ENCODE measurements at regions not wholly inside any gene's neighbourhood (a gene's known extent, or its start where the extent isn't known, plus 50 kb on each side); places are given as distances from the start of the nearest gene placed in this dataset.
A peak's percentile ranks its signal among the peaks of the same experiment; 100 is the strongest.

DNA sequence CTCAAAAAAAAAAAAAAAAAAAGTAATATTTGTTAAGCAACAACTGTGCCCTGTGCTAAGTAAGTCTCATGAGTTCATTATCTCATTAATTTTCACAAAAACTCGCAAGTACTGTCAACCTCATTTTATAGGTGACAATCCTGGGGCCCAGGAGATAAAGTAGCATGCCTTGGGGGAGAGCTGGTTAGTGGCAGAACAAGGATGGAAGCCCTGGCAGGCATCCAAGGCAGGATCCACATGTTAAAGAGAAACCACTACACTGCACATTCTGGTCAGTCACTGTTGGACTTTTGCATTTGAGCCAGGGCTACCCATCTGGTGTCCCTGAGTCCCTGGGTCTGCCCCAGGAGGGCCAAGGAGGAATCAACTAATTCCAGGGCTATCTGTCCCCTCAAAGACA lies 54.6 kb downstream of the ZFP36L2 start:
- no peaks in the 10 kb centered on the region for H3K9me3 Mint-ChIP-seq
- no peaks in the 10 kb centered on the region for H3K36me3 Mint-ChIP-seq (ENCODE audit: low read depth)
- H3K4me3 Mint-ChIP-seq = peak overlapping the region; percentile 45
- no peak for DNase-seq (ENCODE audit: low spot score)
- peaks cover 68% of the 10 kb centered on the region for H3K4me1 Mint-ChIP-seq (ENCODE audit: low read depth)
- intact Hi-C loops (cut with micrococcal nuclease) = no loop called here
- H3K27me3 Mint-ChIP-seq (ENCODE audit: insufficient read depth) = no peaks in the 10 kb centered on the region
- peak overlapping the region; percentile 65 for H3K27ac Mint-ChIP-seq

DNA sequence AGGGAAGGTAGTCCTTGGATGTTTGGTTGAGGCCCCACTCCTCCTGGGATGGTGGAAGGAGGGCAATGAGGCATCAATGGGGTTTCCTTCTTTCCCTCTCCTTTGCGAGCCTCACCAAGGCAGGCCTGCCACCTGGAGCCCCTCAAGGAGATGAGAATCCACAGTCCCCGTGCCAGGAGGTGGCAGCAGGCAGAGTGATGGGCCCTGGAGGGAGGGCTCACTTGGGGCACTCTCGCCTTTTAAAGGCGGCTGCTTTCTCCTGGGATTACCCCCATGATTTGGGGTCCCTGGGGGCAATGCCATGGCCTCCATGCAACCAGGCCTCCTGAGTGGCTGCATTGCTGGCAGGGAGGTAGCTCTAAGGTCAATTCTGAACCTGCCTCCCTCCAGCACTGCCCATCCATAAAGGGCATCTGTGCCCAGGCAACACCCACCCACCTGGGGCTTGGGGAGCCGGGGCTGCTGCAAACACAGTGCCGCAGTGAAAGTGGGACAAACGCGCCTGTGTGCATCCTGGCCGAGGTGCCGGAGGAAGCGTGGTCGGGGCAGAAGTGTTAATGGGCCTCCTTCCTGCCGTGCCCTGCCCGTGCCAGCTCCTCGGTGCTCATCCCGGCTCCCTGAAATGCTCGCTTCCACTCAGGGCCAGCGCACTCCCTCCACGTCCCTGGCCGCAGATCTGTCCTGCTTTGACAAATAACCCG lies 55.9 kb downstream of the ZFP36L2 start:
- Mint-ChIP-seq H3K27ac (peak overlapping the region; percentile 40), H3K36me3 (ENCODE audit: low read depth) (no peaks in the 10 kb centered on the region), H3K27me3 (ENCODE audit: insufficient read depth) (no peaks in the 10 kb centered on the region), H3K4me3 (peak overlapping the region; percentile 51), H3K9me3 (no peaks in the 10 kb centered on the region), H3K4me1 (ENCODE audit: low read depth) (peaks cover 60% of the 10 kb centered on the region)
- DNase-seq (ENCODE audit: low spot score) = no peak
- intact Hi-C loops (cut with micrococcal nuclease) = no loop called here

DNA sequence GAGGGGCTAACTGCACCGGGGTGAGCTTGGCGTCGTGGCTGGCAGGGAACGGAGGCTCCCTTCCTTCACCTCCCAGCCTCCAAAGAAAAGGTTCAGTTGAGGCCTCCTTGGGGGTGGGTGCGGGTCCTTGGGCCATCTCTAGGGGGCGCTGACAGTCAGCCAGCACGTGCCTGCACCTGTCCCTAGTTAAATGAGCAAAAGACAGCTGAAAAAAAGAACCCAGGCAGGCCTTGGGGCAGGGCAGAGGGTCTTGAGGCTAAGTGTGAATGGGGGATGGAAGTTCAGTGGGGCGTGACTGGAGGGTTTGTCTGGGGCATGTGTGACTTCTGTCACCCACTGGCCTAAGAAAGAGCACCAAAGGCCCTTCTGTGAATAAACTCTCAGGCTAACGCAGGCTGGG lies 56.4 kb downstream of the ZFP36L2 start:
- Mint-ChIP-seq H3K9me3 (no peaks in the 10 kb centered on the region), H3K27me3 (ENCODE audit: insufficient read depth) (no peaks in the 10 kb centered on the region), H3K4me1 (ENCODE audit: low read depth) (peaks cover 58% of the 10 kb centered on the region), H3K36me3 (ENCODE audit: low read depth) (no peaks in the 10 kb centered on the region), H3K4me3 (peak overlapping the region; percentile 0), H3K27ac (peak overlapping the region; percentile 40)
- DNase-seq (ENCODE audit: low spot score) = peak; percentile 52
- intact Hi-C loops (cut with micrococcal nuclease) = no loop called here

DNA sequence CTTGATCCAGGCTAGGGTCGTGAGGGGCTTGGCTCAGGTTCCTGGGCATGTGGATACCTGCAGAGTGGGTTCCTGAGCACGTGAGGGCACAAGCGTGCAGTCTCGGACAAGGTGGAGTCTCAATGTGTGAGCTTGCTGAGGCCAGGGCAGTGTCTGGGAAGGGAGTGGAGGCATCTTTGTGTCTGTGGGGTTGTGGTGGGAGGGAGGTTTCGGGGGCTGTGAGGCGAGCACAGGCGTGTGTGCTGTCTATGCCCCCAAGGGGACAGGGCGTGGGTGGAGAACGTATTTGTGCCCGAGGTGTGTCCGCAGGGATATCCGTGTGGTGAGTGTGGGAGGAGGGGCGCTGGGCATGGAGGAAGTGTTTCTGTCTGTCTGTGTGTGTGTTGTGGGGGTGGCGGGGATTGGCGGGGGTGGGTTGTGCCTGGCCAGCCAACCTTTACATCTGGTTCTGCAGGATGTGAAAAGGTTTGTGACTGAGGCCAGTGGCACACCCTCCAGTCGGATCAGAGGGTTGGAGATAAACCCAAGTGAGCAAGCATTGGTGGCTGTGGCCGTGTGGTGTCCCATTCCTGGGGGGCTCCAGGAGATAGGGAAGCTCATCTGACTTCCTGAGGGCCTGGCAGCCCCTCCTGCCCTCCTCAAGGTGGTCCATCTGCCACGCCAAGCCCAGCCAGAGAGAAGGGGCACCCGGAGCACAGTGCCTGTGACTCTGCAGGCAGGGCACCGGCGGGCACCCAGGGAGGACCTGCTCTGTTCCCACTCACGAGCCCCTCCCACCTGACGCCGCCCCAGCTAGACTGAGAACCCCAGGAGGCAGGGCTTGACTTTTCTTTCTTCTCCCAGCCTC lies 57.1 kb downstream of the ZFP36L2 start:
- Mint-ChIP-seq H3K27ac (peak overlapping the region; percentile 95), H3K36me3 (ENCODE audit: low read depth) (peaks cover 2% of the 10 kb centered on the region), H3K4me3 (peak overlapping the region; percentile 77), H3K27me3 (ENCODE audit: insufficient read depth) (no peaks in the 10 kb centered on the region), H3K4me1 (ENCODE audit: low read depth) (peaks cover 55% of the 10 kb centered on the region), H3K9me3 (no peaks in the 10 kb centered on the region)
- intact Hi-C loops (cut with micrococcal nuclease) = no loop called here
- DNase-seq (ENCODE audit: low spot score) = no peak

DNA sequence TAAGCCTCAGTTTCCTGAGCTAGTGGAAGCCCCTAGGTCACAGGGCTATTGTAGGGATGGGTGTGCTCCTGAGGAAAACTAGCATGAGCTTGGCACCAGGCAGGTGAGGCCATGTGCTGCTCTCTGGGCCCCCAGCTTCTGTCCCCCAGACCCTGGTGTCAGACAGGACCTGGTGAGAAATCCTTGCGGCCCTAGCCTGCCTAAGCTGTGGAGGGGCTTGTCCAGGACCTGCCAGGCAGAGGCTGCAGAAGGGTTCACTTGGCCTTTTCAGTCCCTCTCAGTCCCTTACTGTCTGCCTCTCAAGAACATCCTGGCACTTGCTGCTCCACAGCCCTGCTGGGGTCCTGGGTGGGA lies 58.4 kb downstream of the ZFP36L2 start:
- no peak for DNase-seq (ENCODE audit: low spot score)
- Mint-ChIP-seq H3K27me3 (ENCODE audit: insufficient read depth) (no peaks in the 10 kb centered on the region), H3K36me3 (ENCODE audit: low read depth) (peaks cover 3% of the 10 kb centered on the region), H3K4me3 (no peak overlapping the region), H3K9me3 (no peaks in the 10 kb centered on the region), H3K27ac (peak overlapping the region; percentile 95), H3K4me1 (ENCODE audit: low read depth) (peaks cover 55% of the 10 kb centered on the region)
- intact Hi-C loops (cut with micrococcal nuclease) = loop anchor here (1.0 kb wide), 1 partner anchor 9 kb away; no protein-coding TSS in a partner anchor

DNA sequence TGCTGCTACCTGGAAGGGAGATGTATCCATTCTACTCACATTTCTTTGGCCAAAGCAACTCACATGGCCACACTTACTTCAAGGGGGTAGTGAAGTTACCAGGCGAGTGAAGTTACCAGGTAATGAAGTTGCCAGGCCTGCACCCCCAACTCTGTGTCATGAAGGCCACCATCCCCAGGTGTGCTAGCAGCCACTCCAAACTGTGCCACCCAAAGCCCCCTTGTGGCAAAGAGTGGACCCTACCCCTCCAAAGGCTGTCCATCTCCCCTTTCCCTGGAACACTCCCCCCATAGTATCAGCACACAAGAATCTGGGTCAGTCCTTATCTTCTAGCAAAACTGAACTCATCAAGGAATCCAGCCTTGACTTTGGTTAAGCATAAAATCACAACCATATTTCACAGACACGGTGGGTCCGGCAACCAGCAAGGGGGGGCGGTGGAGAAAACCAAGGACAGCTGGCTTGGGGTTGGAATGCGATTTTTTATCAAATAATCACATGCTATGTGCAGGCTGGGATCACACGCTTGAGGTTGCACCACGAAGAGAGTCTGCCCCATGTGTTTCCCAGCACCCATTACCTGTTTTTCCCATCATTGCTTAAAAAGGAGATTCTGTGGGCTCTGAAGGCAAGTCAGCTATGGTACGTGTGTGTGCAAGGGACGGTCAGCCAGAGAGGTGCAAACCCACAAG lies 60.9 kb downstream of the ZFP36L2 start:
- intact Hi-C loops (cut with micrococcal nuclease) = no loop called here
- no peaks in the 10 kb centered on the region for H3K9me3 Mint-ChIP-seq
- H3K4me1 Mint-ChIP-seq (ENCODE audit: low read depth) = peaks cover 49% of the 10 kb centered on the region
- H3K27me3 Mint-ChIP-seq (ENCODE audit: insufficient read depth) = no peaks in the 10 kb centered on the region
- H3K36me3 Mint-ChIP-seq (ENCODE audit: low read depth) = peaks cover 3% of the 10 kb centered on the region
- DNase-seq (ENCODE audit: low spot score) = no peak
- no peak overlapping the region for H3K27ac Mint-ChIP-seq
- H3K4me3 Mint-ChIP-seq = no peak overlapping the region

DNA sequence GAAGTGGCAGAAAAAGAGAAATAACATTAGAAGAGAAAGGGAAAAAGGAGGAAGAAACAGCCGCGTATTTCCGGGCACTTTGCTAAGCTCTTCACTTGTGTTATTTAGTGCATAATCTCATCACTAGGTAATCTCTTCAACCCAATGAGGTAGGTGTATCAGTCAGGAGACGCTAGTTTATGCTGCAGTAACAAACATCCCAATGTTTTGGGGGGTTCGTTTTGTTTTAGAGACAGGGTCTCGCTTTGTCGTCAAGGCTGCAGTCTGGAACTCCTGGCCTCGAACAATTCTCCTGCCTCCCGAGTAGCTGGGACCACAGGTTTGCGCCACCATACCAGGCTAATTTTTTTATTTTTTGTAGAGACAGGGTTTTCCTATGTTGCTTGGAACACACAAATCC lies 61.7 kb downstream of the ZFP36L2 start:
- DNase-seq (ENCODE audit: low spot score) = no peak
- peaks cover 3% of the 10 kb centered on the region for H3K36me3 Mint-ChIP-seq (ENCODE audit: low read depth)
- peaks cover 50% of the 10 kb centered on the region for H3K4me1 Mint-ChIP-seq (ENCODE audit: low read depth)
- no peak overlapping the region for H3K27ac Mint-ChIP-seq
- no peaks in the 10 kb centered on the region for H3K9me3 Mint-ChIP-seq
- no peak overlapping the region for H3K4me3 Mint-ChIP-seq
- intact Hi-C loops (cut with micrococcal nuclease) = no loop called here
- no peaks in the 10 kb centered on the region for H3K27me3 Mint-ChIP-seq (ENCODE audit: insufficient read depth)

DNA sequence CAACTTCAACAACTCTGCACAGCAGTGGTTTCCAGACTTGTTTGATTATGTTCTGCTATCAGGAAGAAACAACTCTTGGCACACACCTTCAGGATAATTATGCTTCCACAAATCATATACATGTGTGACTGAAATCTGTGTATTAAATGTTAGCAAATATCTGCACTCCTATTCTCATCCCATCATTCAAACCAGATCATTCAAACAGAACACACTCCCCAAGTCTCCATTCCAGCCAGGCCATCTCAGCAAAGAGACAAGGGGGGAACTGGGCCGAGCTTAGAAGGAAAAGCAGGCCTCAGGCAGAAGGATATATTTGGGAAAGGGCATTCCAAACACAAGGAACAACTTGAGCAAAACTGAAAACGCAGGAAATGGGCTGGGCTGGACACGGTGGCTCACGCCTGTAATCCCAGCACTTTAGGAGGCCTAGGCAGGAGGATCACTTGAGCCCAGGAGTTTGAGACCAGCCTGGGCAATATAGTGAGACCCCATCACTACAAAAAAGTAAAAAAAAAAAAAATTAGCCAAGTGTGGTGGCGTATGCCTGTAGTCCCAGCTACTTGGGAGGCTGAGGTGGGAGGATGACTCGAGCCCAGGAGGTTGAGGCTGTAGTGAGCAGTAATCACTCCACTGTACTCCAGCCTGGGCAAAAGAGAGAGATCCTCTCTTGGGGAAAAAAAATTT lies 62.7 kb downstream of the ZFP36L2 start:
- H3K27ac Mint-ChIP-seq = no peak overlapping the region
- no peak overlapping the region for H3K4me3 Mint-ChIP-seq
- H3K27me3 Mint-ChIP-seq (ENCODE audit: insufficient read depth) = no peaks in the 10 kb centered on the region
- H3K9me3 Mint-ChIP-seq = no peaks in the 10 kb centered on the region
- peaks cover 3% of the 10 kb centered on the region for H3K36me3 Mint-ChIP-seq (ENCODE audit: low read depth)
- H3K4me1 Mint-ChIP-seq (ENCODE audit: low read depth) = peaks cover 50% of the 10 kb centered on the region
- intact Hi-C loops (cut with micrococcal nuclease) = no loop called here
- no peak for DNase-seq (ENCODE audit: low spot score)

DNA sequence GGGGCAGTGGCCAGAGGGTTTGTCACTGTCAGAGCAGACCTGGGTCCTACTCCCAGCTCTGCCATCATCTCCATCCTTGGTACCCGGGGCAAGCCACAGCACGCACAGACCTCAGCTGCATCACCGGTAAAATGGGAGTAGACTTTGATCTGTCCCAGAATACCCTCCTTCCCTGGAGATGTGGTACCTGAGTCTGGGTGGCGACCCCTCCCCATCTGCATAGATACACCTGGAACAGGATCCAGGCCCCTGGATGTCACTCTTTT lies 64.0 kb downstream of the ZFP36L2 start:
- no peak overlapping the region for H3K4me3 Mint-ChIP-seq
- H3K36me3 Mint-ChIP-seq (ENCODE audit: low read depth) = peaks cover 3% of the 10 kb centered on the region
- no peaks in the 10 kb centered on the region for H3K27me3 Mint-ChIP-seq (ENCODE audit: insufficient read depth)
- no peaks in the 10 kb centered on the region for H3K9me3 Mint-ChIP-seq
- H3K4me1 Mint-ChIP-seq (ENCODE audit: low read depth) = peaks cover 51% of the 10 kb centered on the region
- H3K27ac Mint-ChIP-seq = no peak overlapping the region
- intact Hi-C loops (cut with micrococcal nuclease) = no loop called here
- no peak for DNase-seq (ENCODE audit: low spot score)

DNA sequence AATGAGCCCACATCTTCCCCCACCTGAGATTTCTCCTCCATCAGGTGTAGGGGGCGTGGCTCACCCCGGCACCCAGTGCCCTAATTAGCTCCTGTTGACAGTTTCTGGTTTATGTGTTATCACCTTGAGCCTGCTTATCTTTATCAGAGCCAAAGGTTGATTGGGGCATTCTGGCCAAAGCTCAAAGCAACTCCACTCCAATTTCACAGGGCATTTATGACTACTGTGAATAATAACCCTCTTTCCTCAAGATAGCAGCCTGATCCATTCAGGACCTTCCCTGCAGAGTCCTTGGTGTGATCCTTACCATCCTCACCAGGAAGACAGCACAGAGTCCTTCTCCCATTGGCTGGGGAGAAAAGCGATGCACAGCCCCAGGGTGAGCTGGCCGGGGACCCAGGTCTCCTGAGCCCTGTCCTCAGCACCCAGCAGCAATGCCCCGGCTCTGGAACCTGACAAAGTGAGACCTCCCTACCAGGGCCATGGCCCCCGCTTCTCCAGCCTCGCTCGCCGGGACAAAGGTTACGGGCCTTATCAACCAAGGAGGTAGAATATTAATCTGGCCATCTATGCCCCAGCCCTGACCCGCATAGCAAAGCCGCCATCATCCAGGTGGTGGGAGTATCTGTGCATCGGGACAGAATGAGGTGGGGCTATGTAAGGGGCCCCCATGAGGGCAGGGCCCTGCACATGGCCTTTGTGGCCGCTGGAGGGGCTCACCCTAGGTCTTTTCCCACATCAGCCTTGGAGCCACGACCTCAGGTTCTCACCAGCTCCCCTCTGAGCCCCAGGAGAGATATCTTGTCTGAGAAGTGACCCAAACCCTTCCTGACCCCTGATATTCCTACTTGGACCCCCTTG lies 64.5 kb downstream of the ZFP36L2 start:
- no peak for DNase-seq (ENCODE audit: low spot score)
- no peaks in the 10 kb centered on the region for H3K27me3 Mint-ChIP-seq (ENCODE audit: insufficient read depth)
- peaks cover 50% of the 10 kb centered on the region for H3K4me1 Mint-ChIP-seq (ENCODE audit: low read depth)
- peaks cover 3% of the 10 kb centered on the region for H3K36me3 Mint-ChIP-seq (ENCODE audit: low read depth)
- no peaks in the 10 kb centered on the region for H3K9me3 Mint-ChIP-seq
- H3K27ac Mint-ChIP-seq = no peak overlapping the region
- intact Hi-C loops (cut with micrococcal nuclease) = no loop called here
- H3K4me3 Mint-ChIP-seq = no peak overlapping the region

DNA sequence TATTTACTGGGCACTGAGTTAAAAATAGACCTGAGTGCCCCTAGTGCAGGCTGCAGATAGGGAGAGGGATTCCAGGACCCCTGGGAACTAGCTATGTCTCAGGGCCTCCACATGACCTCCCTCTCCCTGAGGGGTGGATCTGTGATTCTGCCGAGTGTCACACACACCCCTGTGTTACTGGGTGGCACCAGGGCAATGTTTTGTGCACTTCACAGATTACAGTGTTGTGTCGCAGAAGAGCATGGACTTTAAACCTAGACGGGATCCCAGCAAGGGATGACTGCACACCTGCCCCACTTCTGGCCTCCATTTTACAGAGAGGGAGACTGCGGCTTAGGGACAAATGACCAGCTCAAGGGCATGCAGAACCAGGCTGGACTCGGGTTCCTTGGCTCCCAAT lies 65.6 kb downstream of the ZFP36L2 start:
- intact Hi-C loops (cut with micrococcal nuclease) = no loop called here
- H3K27me3 Mint-ChIP-seq (ENCODE audit: insufficient read depth) = no peaks in the 10 kb centered on the region
- H3K4me3 Mint-ChIP-seq = no peak overlapping the region
- H3K36me3 Mint-ChIP-seq (ENCODE audit: low read depth) = peaks cover 3% of the 10 kb centered on the region
- no peak for DNase-seq (ENCODE audit: low spot score)
- H3K4me1 Mint-ChIP-seq (ENCODE audit: low read depth) = peaks cover 49% of the 10 kb centered on the region
- H3K9me3 Mint-ChIP-seq = no peaks in the 10 kb centered on the region
- peak overlapping the region; percentile 99 for H3K27ac Mint-ChIP-seq

DNA sequence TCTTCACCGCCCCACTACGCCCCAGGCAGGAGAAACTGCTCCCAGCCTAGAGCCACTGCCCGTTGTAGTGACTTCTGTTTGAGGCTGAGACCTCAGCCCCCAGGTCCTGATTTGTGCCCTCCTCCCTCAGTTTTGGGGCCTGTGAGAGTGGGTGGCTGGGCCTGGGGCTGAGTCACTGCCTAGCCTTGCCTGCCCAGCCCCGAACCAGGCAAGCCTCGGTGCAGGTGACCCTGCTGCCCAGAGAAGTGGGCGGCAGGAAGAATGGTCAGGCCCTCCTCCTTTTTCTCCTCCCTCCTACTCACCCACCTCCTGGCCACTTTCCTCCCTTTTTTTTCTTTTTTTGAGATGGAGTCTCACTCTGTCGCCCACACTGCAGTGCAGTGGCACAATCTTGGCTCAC lies 66.6 kb downstream of the ZFP36L2 start:
- H3K27me3 Mint-ChIP-seq (ENCODE audit: insufficient read depth) = no peaks in the 10 kb centered on the region
- H3K4me3 Mint-ChIP-seq = peak overlapping the region; percentile 65
- peaks cover 48% of the 10 kb centered on the region for H3K4me1 Mint-ChIP-seq (ENCODE audit: low read depth)
- intact Hi-C loops (cut with micrococcal nuclease) = loop anchor here (1.0 kb wide), 7 partner anchors 9 to 61 kb away; no protein-coding TSS in a partner anchor
- peaks cover 3% of the 10 kb centered on the region for H3K36me3 Mint-ChIP-seq (ENCODE audit: low read depth)
- DNase-seq (ENCODE audit: low spot score) = no peak
- peak overlapping the region; percentile 99 for H3K27ac Mint-ChIP-seq
- no peaks in the 10 kb centered on the region for H3K9me3 Mint-ChIP-seq
